Suprapubic skin (tissue), 4 donors: ENCODE measurements at regions not wholly inside any gene's neighbourhood (a gene's known extent, or its start where the extent isn't known, plus 50 kb on each side); places are given as distances from the start of the nearest gene placed in this dataset.
"Not testable (repeated sequence)": the region's sequence is repeated elsewhere in the genome, so short reads cannot be mapped to it uniquely, and the experiment has no call there.

Experiments
- DNase-seq, 2 donors: peaks; one replicate each; pipeline ENCODE4 v3.0.0-alpha.2; 2019; ENCODE audit warnings: low spot score in 2 of 2
- H3K27ac ChIP-seq: fragments of 200-600 bp; sonication (generic); one replicate; pipeline ENCODE4 v1.5.1; 2019
- H3K27me3 ChIP-seq: fragments of 200-600 bp; sonication (generic); one replicate; pipeline ENCODE4 v1.5.1; 2019
- H3K36me3 ChIP-seq: fragments of 200-600 bp; sonication (generic); one replicate; pipeline ENCODE4 v1.5.1; 2019
- H3K4me1 ChIP-seq: fragments of 200-600 bp; sonication (generic); one replicate; pipeline ENCODE4 v1.5.1; 2019
- H3K4me3 ChIP-seq: fragments of 200-600 bp; sonication (generic); one replicate; pipeline ENCODE4 v1.5.1; 2019; ENCODE audit warnings: mild to moderate bottlenecking
- H3K9me3 ChIP-seq: fragments of 200-600 bp; sonication (generic); one replicate; pipeline ENCODE4 v1.5.1; 2019
- WGBS: methylation state at CpG from one replicate; pipeline ENCODE4 v1.1.5; 2018; 5-methylcytosine and 5-hydroxymethylcytosine counted together

- H3K36me3 ChIP-seq, H3K27ac ChIP-seq, H3K9me3 ChIP-seq, H3K4me1 ChIP-seq, H3K4me3 ChIP-seq, H3K27me3 ChIP-seq, DNase-seq: not testable (repeated sequence)
- WGBS, result 57% methylated on average over 1 of the region's 1 CpG
These were observed 54.0 kb upstream of the PLGLB2 start for GRCh38 chr2:87693882-87694281.

- H3K4me1 ChIP-seq, DNase-seq, H3K9me3 ChIP-seq, H3K27me3 ChIP-seq, H3K27ac ChIP-seq, H3K36me3 ChIP-seq, H3K4me3 ChIP-seq: not testable (repeated sequence)
- WGBS, result 87% methylated on average over 8 of the region's 9 CpGs
These were observed 52.1 kb upstream of the PLGLB2 start for GRCh38 chr2:87695596-87696323.
